Upper lobe of left lung (tissue), 4 donors: ENCODE measurements at regions not wholly inside any gene's neighbourhood (a gene's known extent, or its start where the extent isn't known, plus 50 kb on each side); places are given as distances from the start of the nearest gene placed in this dataset.

Source experiments
- EP300 ChIP-seq, 4 donors: sonication (generic); formaldehyde crosslinking; IDR thresholded peaks; one replicate each; pipeline ENCODE4 v1.5.1; 2017; ENCODE audit warnings: antibody characterized with exemption in 4 of 4, control low read depth in 2 of 4
- POLR2A ChIP-seq, 4 donors: fragments of 450-650 bp; IDR thresholded peaks; one replicate each; pipeline ENCODE4 v1.5.1; 2016 to 2017; ENCODE audit warnings: antibody characterized with exemption in 4 of 4, mild to moderate bottlenecking in 2 of 4

- TF ChIP-seq EP300 (IDR thresholded peaks at IDR 0.05) = no peak
- no peak for TF ChIP-seq POLR2A (IDR thresholded peaks at IDR 0.05)
These were observed 244.2 kb downstream of the IPMK start for GRCh38 chr10:58023341-58024073.
